NCI-H1694 treated with DMSO at 0.1 percent for 48 hours (cell line): ENCODE measurements at regions not wholly inside any gene's neighbourhood (a gene's known extent, or its start where the extent isn't known, plus 50 kb on each side); places are given as distances from the start of the nearest gene placed in this dataset.
"Not testable (repeated sequence)": the region's sequence is repeated elsewhere in the genome, so short reads cannot be mapped to it uniquely, and the experiment has no call there.

Source experiments
- DNase-seq: peaks from one replicate; lab custom pipeline; 2025; lab: John Stamatoyannopoulos, UW

DNA sequence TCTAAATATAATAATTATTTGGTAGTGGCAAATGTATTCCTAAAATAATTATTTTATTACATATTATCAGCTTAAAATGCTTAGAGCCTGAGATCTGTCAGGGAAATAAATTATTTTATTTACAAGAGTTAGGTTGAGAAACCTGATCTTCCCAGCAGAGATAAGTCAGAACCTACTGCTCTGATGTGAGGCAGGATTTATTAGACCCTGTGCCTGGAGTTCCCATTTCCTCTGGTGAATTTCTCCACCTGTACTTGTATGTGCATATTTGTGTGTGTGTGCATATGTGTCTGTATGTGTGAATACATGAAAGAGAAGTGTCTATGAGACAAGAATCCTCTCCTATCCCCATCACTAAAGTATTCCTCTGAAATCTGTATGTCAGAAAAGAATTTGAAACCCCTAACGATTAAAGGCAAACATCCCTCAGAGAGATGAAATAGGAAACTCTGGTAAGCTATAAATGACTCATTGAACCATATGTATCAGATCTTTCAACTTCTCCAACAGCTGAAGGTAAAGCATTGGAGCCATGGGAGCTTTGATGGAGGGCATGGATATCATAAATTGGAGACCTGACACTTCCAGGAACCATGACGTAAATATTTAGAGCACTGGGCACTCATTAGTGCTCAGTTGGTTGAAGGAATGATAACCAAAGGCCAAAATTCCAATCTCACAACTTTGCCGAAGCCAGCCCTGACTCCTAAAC, 190.9 kb downstream of the XPNPEP1 start:
- DNase-seq, result no peak

DNA sequence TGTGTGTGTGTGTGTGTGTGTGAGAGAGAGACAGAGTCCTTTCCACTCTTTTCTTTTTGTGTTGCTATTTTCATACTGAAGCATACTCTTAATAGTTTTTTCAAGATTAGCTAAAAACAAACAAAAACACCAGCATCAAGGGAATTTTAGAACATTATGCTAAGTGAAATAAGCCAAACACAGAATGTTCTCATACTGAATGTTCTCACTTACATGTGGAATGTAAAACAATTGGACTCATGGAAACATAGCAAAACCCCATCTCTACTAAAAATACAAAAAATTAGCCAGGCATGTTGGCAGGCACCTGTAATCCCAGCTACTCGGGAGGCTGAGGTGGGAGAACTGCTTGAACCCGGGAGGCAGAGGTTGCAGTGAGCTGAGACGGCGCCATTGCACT, 193.4 kb downstream of the XPNPEP1 start:
- not testable (repeated sequence) for DNase-seq

DNA sequence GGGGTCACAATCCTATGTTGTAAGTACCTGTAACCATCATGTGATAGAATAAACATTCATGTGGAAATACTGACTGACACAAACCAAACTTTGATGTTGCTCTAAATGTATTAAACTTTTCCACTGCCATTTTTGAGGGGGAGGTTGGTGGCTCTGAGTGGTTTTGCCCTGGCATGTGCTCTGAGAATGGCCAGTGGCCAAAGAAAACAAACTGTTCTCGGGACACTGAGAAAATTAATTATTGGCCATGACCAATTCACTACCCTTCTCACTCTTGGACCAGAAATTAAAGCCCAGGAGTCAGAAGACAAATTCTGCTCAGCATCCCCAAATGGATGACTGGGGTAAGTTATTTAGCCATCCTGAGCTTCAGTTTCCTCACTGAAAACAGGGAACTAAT, 195.9 kb downstream of the XPNPEP1 start:
- DNase-seq, result no peak

DNA sequence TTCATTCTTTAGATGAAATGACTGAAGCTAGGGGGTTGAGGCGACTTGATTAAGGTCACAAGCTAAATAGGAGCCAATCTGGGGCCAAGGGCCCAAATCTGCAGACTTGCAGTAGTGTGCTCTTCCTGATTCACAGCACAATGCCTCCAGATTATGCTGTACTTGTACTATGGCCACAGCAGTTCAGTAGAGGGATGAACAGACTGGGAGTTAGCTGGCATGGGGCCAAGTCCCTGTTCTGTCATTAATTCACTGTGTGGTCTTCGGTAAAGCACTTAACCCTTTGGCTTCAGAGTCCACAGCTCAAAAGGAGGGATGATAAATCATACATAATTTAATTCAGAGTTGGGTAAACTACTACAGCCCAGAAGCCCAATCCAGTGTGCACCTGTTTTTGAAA, 196.8 kb downstream of the XPNPEP1 start:
- DNase-seq, result peak; percentile 19

DNA sequence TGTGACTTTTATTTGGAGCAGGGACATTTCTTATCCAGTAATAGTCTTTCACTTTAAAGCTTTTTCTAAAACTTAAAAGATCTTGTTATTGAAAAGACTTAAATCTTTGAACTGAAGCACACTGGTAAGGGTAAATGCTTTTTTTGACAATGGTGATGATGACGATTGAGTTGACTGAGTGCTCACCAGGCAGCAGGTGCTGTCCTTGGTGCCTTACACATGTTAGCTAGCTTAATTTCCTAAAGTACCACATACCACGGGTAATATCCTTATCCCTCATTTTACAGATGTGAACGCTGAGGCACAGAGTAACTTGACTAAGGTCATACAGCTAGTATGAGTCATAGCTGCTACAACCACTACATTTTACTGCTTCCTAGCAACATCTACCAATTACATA, 200.0 kb downstream of the XPNPEP1 start:
- DNase-seq, result no peak

DNA sequence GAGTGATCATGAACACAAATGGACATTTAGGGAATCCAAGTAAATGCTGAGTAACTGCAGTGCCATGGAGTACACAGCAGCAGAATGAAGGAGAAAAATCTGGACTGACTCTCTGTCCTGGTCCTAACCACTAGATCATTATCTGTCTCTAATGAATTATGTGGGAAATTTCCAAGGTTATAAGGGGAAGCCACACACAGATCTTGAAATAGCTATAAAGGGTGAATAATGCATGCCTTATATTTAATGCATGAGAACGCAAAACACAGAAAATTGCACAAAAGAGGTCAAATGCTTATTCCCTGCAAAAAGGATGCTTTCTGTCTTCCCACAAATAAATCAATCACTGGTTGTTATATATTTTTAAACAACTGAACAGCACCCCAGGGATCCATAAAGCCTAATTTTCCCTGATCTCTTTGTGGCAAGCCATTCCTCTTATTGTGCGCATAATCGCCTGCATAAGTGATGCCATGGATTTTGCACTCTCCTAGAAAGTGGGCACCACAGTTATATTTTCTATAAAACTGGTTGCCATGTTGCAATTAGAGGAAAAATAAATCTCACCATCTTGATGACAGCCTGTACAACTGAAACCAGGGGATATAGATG, 201.8 kb downstream of the XPNPEP1 start:
- DNase-seq, result no peak

DNA sequence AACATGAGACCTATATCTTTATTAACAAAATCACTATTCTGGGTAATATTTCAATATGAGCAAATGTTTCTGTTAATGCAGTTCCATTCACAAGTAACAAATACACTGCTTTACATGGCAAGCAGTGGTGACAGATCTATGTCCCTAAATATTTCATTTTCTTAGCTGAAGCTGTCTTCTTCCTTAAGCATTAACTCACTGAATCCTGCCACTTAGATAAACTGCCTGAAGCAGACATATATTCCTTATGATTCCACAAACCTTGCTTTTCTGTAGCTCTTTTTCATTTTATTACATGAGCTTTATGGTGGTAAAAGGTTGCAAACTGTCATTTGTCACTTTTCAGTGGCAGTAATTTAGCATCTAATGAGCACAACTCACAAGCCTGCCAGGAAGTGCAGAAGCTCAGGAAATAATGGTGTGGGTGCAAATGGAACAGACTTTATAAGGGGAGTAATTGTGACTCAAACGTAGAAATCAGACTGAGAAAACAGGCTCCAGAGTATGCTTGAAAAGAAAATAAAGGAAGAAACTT, 217.2 kb downstream of the XPNPEP1 start:
- no peak for DNase-seq

DNA sequence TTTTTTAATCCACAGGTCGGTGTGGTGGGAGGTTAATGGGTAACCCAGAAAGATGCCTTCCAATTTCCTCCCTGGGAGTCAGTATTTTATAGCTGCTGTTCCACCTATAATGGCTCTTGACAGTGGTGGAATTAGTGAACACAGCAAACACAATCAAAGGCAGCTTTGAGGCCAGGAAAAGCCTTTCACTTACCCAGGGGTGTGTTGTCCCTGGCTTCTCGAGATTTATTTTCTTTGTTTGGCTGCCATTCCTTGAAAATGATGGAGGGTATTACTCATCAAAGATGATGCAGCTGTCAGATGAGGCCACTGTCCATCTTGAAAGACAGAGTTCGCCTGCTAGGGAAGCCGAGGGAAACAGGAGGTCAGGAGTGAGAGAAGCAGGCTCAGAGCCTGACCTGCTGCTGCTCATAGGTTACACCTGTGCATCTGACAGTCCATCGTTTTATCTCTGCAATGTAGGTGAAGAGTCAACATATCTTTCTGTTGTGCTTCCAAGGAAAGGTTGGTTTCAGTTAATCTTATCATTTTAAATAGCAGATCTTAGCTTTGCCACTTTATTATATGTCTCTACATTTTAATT, 221.6 kb downstream of the XPNPEP1 start:
- no peak for DNase-seq

DNA sequence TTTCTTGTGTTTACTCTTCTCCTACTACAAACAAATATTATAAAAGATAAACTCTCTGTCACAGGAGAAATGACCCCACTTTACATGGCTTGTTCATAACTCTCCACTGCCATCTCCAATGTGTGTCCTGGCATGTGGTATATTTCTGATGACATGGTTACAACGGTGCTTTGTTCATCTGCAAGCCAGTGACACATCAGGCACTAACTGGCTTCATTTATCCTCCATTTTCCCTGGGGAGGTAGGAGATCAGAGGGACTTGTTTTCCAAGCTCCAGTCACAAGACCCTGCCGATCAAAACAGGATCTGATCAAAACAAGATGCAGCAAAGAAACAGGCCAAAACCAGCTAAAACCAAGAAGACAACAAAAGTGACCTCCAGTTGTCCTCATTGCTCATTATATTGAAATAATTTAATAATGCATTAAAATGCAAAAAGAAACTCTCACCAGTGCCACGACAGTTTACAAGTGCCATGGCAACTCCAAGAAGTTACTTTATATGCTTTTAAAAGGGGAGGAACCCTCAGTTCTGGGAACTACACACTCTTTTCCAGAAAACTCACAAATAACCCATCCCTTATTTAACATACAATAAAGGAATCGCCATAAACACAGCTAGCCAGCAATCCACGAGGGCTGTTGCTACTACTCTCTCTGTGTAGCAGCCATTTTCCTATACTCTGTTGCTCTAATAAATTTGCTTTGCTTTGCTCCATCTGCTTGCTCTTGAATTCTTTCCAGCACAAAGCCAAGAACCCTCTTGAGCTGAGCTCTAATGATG, 224.2 kb downstream of the XPNPEP1 start:
- DNase-seq, result no peak

DNA sequence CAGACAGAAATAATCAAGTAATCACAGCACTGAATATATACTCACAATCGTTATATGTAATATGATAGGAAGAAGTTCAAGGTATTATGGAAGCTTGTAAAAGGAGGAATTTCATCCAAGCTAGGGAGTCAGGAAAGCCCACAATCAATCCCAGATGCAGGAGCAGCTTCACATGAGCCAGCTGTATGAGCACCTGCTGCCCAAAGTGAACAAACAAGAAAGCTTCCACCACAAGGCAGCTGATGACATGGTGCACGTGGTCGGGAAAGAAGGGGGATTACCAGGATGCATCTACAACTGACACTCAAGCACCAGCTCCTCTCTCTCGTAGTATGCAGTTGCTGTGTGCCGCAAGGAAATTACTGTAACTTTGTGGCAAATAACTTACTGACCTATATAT, 225.2 kb downstream of the XPNPEP1 start:
- DNase-seq, result no peak

DNA sequence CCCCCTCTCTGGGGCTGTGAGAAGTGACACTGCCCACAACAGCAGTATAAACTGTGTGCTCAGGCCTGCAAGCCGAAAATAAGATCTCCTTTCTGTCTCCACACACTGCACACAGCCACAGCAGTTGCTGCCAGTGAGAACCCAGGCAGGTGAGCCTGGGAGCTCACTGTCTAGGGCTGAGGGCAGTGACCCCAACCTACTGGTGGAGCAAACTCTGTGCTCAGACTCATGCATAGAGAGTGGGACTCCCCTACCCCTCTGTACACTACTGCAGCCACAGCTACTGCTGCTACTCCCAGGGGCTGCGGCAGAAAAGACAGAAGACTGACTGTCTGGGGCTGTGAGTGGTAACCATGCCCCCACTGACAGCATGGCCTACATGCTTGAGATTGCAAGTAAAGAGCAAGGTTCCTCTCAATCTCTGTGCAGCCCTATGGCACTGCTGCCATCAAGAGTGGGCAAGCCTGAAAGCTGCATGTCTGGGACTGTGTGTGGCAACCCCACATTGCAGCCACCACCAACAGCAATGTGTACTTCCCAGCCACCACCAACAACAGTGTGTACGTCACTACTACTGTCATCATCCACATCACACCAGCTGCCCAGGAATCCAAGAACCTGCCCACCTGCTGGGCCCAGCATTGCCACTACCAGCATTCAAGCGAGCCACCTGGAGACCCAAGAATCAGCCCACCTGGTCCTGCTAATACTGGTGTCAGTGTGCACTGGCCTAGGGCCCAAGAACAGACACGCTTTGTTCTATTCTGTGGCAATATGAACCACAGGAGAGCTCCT, 226.1 kb downstream of the XPNPEP1 start:
- no peak for DNase-seq

DNA sequence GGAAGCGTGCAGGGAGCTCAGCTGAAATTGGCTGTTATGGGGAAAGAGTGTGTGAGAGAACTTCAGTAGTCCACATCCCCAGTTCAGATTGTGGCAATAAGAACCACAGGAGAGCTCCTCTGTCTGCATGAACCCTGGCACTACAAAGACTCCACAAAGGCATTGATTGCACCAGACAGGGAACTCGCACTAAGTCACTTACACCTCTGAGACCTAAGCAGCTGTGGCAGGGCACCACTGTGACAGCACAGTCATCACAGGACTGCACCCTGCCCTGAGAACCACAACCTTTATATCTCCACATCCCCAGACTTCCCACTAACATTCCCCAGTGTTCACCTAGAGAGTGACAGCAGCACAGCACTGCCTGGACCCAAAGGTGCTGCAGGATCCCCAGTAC, 226.8 kb downstream of the XPNPEP1 start:
- no peak for DNase-seq

DNA sequence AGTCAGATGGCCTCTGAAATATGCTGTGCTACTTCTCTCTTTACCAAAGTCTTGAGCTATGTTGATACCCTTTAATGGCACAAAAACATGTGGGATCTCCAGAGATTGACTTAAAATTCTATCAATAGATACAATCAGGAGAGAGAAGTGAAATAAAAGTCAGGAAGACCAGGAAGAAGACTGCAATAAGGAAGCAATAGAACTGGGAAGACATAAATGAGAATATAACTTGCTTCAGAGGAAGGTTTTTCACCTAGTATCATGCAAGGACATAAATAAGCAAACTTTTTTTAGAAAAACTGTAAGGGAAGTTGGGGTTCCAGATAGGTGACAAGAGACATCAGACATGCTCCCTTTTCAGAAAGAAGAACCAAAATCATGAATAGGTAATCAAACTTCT, 227.3 kb downstream of the XPNPEP1 start:
- no peak for DNase-seq

DNA sequence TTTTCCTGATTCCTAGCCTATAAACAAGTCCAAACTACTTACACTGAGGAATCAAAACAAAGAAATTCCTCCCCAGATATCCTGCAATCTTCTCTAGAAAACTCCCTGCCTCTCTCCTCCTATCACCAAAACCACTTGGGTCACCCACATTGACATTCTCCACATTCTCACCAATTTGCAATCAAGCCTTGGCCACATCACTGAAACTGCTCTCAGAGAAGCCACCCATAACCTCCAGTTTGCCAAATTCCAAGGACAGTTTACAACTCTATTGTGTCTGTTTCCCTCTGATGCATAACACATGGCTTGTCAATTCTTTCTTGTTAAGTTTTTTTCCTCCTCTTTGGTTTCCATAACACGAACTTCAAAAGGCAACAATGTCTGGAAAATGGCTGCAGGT, 233.5 kb downstream of the XPNPEP1 start:
- no peak for DNase-seq

DNA sequence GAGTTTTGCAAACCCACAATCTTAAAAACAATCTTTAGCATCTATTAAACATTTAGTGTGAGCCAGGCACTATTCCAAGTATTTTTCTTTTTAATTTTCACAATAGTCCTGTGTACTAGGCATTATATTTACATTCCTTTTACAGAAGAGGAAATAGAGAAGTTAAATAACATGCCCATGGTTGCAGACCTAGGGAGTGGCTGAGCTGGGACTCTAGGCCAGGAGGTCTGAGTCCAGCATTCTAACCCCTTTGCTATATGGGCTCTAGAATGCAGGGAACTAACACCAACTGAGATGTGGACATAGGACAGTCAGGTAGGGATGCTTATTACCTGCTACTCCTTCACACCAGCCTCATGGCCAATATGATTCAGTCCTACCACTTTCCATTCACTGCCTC, 243.8 kb downstream of the XPNPEP1 start:
- no peak for DNase-seq

DNA sequence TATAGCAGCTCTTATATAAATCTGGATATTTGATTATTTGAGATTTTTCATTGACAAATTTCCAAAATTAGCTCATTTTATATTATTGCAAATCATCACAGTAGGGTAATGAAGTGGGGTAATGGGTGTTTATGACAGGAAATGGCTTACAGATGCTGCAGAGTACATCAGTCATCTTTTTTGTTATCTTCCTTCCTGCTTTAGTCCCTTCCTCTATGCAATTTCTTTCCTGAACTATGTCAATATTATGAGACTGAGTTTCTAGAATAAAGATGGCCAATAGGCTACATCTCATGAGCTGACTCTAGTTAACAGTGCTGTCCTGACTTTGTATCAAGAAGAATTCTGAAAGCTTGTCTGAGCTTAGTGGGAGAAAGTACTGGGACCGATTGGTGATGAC, 244.5 kb downstream of the XPNPEP1 start:
- no peak for DNase-seq

DNA sequence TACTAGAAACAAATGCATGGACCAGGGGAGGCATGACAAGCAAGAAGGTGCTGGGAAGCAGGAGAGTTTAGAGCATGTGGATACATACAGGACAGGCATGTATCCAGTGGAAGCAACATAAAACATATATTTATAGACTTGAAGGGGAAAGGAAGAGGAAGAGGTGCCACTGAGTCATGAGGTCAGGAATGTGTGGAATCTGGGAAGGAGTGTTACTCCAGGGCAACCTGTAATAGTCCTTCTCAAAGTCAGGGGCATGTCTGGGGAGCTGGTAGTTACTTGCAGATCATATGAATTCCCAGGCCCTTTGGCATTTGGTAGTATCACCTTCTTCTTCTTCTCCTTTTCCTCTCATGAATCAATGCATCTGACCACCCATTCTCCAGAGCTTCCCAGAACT, 246.6 kb downstream of the XPNPEP1 start:
- no peak for DNase-seq

DNA sequence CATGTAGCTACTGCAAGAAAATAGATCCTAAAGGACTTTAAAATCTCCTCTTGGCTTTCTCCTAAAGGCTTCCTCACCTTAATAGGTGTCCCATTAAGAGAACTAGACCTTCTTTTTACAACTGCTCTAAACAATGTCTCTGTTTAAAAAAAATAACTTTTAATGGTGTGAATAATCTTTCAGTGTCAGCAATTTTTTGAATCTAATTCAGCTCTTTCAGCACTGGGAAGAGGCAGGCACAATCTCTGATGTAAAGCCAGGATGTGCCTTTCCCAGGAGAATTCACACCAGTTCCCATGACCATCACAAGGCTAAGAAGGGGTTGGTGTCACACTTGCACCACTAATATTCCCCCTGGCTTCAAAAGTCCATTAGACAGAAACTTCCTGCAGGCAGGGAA, 254.6 kb downstream of the XPNPEP1 start:
- DNase-seq, result no peak

DNA sequence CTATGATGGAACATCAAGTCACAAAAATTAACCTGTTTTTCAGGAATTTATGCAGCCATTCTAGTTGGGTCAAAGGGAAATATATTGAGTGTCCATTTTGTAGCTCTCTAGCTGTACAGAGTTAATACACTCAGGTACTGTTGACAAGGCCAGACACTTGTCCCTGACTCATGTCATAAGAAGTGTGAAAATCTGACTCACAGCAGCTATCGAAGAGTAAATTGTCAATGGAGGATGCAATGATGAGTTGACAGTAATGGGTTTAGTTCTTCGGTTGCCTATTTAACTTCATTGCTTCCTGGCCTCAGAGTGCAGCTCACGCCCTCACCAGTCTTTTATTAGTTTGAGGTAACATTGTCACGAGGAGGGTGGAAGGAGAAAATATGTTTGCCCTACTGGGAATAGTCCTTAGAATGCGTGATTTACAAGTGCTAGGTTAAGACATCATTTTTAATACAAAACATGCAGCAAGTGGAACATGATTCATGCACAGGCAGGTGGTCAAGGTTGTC, 255.1 kb downstream of the XPNPEP1 start:
- no peak for DNase-seq

DNA sequence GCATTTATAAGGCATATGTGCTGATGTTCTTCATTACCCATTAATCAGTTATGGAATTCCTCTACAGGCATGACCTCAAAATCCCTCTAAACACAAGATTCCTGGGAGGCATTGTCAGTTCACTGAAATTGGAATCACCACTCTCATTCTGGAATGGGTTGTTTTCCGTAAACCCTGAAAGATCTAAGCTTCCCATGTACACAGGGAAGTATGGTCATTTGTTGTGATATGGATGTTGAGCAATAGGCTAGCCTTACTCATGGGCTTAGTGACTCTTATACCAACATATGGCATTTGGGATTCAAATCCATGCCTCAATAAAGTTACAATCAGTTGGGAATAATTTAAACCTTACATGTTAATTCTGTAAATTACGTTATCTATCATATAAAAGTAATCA, 258.0 kb downstream of the XPNPEP1 start:
- DNase-seq, result no peak

DNA sequence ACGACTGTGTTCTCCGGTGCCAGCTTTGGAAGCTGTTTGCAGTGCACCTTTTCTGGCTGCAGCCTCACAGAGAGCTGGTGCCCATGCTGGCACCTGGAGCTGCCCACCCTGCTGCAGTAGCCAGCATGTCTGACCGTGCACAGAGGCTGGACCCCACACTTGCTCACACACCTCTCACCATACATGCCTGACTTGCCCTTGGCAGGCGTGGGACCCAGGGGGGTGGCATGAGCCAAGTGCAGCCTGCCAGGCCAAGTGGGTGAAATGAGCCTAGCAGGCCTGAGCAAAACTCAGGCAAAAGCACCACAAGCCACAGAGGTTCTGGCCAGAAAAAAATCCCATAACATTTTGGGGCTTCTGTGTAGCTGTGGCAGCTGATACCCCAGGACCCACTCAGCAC, 258.8 kb downstream of the XPNPEP1 start:
- DNase-seq, result no peak

DNA sequence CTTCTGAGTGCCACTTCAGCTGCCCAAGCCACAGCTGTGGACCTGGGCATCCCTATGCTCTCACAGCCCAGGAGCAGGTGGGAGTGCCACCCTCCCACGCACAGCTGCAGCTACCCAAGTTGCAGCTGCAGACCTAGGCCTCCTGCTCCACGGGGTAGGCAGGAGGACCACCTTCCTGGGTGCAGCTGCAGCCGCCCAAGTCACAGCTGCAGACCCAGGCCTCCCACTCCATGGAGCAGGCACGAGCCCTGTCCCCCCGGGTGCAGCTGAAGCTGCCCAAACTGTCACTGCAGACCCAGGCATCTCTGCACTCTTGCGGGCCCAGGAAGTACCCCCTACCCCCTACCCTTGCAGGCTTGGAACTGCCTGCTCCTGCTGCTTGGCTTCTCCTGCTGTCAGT, 260.2 kb downstream of the XPNPEP1 start:
- no peak for DNase-seq
